ENCODE measurements at regions not wholly inside any gene's neighbourhood (a gene's known extent, or its start where the extent isn't known, plus 50 kb on each side); places are given as distances from the start of the nearest gene placed in this dataset.

DNA sequence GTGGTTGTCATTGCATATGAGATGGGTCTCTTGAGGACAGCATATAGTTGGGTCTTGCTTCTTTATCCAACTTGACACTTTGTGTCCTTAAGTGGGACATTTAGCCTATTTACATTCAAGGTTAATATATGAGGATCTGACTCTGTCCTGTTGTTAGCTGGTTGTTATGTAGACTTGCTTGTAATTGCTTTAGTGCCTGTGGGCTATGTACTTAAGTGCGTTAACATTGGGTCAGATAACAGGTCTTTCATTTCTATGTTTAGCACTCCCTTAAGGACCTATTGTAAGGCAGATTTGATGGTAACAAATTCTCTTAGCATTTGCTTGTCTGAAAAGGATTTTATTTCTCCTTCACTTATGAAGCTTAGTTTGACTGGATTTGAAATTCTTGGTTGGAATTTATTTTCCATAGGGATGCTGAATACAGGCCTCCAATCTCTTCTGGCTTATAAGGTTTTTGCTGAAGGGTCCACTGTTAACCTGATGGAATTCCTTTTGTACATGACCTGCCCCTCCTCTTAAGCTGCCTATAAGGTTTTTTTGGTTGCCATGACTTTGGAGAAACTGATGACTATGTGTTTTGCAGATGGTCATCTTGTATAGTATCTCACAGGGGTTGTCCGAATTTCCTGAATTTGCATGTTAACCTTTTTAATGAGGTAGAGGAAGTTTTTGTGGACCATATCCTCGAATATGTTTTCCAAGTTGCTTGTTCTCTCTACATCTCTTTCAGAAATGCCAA is 162.0 kb downstream of the NKX6-1 start (continued):
- TF ChIP-seq ZBTB4 (CRISPR knock-in tag; IDR thresholded peaks at IDR 0.05) (no peak), PKNOX1 (IDR thresholded peaks at IDR 0.05) (no peak)

DNA sequence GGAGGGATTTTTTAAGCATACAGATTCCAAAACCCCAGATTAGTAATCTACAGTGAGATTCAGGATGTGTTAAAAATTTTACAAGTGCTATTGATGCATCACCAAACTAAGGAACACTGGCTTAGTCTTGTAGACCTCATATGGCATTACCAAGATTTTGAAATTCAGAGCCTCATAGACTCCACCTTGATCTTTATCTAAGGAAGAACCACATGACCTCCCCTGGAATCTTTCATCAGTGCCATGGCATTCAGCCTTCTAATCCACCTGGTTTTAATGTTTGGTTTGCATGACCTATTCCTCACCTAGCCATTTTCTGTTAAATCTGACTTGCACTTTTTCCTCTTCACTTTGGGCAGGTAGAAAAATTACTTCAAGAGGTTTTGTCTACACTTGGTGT is 171.6 kb downstream of the NKX6-1 start:
- H4K20me1 ChIP-seq (ENCODE audit: control insufficient read depth, insufficient read depth), result no peaks in the 10 kb centered on the region
- no peak overlapping the region for H3K9ac ChIP-seq (ENCODE audit: control insufficient read depth, insufficient read depth, low read length)
- ChIA-PET CTCF (no interaction called here), RAD21 (ENCODE audit: unreplicated experiment) (no interaction called here), POLR2A (no interaction called here), SMC1A (ENCODE audit: uncharacterized antibody, unreplicated experiment) (no interaction called here)
- intact Hi-C loops (cut with micrococcal nuclease; ENCODE audit: unreplicated experiment), result no loop called here
- no peak overlapping the region for H3K27ac ChIP-seq (ENCODE audit: control insufficient read depth, insufficient read depth)
- no peaks in the 10 kb centered on the region for H3K27me3 ChIP-seq (replicated peaks in 1 of 2; ENCODE audit: control insufficient read depth in 2 of 2, insufficient read depth in 2 of 2, low read length in 1 of 2)
- no peak overlapping the region for H2AFZ ChIP-seq (ENCODE audit: control insufficient read depth, low read depth, low read length)
- H3K79me2 ChIP-seq (ENCODE audit: control insufficient read depth, insufficient read depth, low read length), result no peaks in the 10 kb centered on the region
- no peak for FAIRE-seq
- no peak overlapping the region for H3K4me2 ChIP-seq (ENCODE audit: control insufficient read depth, insufficient read depth)
- no peak for DNase-seq (ENCODE audit: low read depth, low spot score)
- no peaks in the 10 kb centered on the region for H3K4me1 ChIP-seq (ENCODE audit: control insufficient read depth, insufficient read depth, low read length)
- TF ChIP-seq EP300 (IDR thresholded peaks at IDR 0.05; ENCODE audit: borderline replicate concordance in 1 of 2, control insufficient read depth in 1 of 2, low read depth in 2 of 2, low read length in 2 of 2), result no peak
- no peak for TF ChIP-seq CBX5 (IDR thresholded peaks at IDR 0.05; ENCODE audit: low read depth)
- TF ChIP-seq SREBF2 (IDR thresholded peaks at IDR 0.05; ENCODE audit: low read length), result no peak
- no peak for TF ChIP-seq BMI1 (IDR thresholded peaks at IDR 0.05; ENCODE audit: borderline replicate concordance)
- no peak for TF ChIP-seq EGR1 (IDR thresholded peaks at IDR 0.05; ENCODE audit: borderline replicate concordance in 1 of 2, low read depth in 2 of 2, low read length in 2 of 2)
- no peak for TF ChIP-seq NBN (IDR thresholded peaks at IDR 0.05)
- no peak for TF ChIP-seq NR2C1 (IDR thresholded peaks at IDR 0.05)
- no peak for TF ChIP-seq JUND (IDR thresholded peaks at IDR 0.05; ENCODE audit: low read depth, low read length)
- TF ChIP-seq RAD51 (IDR thresholded peaks at IDR 0.05), result no peak
- TF ChIP-seq ATF7 (IDR thresholded peaks at IDR 0.05; ENCODE audit: low read depth), result no peak
- no peak for TF ChIP-seq HDAC2 (IDR thresholded peaks at IDR 0.05)
- no peak for TF ChIP-seq EZH2 (IDR thresholded peaks at IDR 0.05; ENCODE audit: borderline replicate concordance, control insufficient read depth, low read depth, low read length)
- no peak for TF ChIP-seq PKNOX1 (IDR thresholded peaks at IDR 0.05)
- TF ChIP-seq NFYA (IDR thresholded peaks at IDR 0.05; ENCODE audit: borderline replicate concordance, low read depth, low read length), result no peak
- no peak overlapping the region for H3K4me3 ChIP-seq
- H3K9me3 ChIP-seq (replicated peaks; ENCODE audit: control insufficient read depth, insufficient read depth, low read length), result no peaks in the 10 kb centered on the region
- no peaks in the 10 kb centered on the region for H3K36me3 ChIP-seq (ENCODE audit: control insufficient read depth in 2 of 2, insufficient read depth in 2 of 2, low read length in 1 of 2)
- ATAC-seq, result no peak
- in situ Hi-C loops (cut with MboI), result no loop called here
- BruUV-seq (replicated peaks), result no TSS peak
